Subcutaneous abdominal adipose tissue (tissue), 5 donors: ENCODE measurements at regions not wholly inside any gene's neighbourhood (a gene's known extent, or its start where the extent isn't known, plus 50 kb on each side); places are given as distances from the start of the nearest gene placed in this dataset.

Experiments used
- H3K27ac ChIP-seq: one replicate; pipeline ENCODE4 v1.7.0; 2013; ENCODE audit warnings: low read depth, mild to moderate bottlenecking, inconsistent platforms, low read length, moderate library complexity
- H3K27me3 ChIP-seq, 5 donors: one replicate each; pipeline ENCODE4 v1.7.0; 2013; ENCODE audit warnings: low read length in 5 of 5, inconsistent platforms in 1 of 5; ENCODE audit not compliant: control insufficient read depth in 5 of 5, insufficient read depth in 4 of 5
- H3K36me3 ChIP-seq, 5 donors: one replicate each; pipeline ENCODE4 v1.7.0; 2013; ENCODE audit warnings: low read length in 5 of 5; ENCODE audit not compliant: control insufficient read depth in 5 of 5, insufficient read depth in 5 of 5
- H3K4me1 ChIP-seq, 5 donors: one replicate each; pipeline ENCODE4 v1.7.0; 2013; ENCODE audit warnings: low read length in 5 of 5, mild to moderate bottlenecking in 3 of 5, moderate library complexity in 1 of 5; ENCODE audit not compliant: control insufficient read depth in 5 of 5, insufficient read depth in 5 of 5
- H3K4me3 ChIP-seq, 5 donors: one replicate each; pipeline ENCODE4 v1.7.0; 2013; ENCODE audit warnings: low read length in 5 of 5, low read depth in 1 of 5
- H3K9ac ChIP-seq, 5 donors: one replicate each; pipeline ENCODE4 v1.7.0; 2013; ENCODE audit warnings: low read length in 5 of 5, mild to moderate bottlenecking in 4 of 5, moderate library complexity in 3 of 5
- H3K9me3 ChIP-seq, 5 donors: one replicate each; pipeline ENCODE4 v1.7.0; 2013; ENCODE audit warnings: low read length in 5 of 5; ENCODE audit not compliant: control insufficient read depth in 5 of 5
- donor health status: healthy.
- donor health status: healthy.
- donor health status: healthy.
- donor health status: healthy.
- donor health status: healthy.

GRCh38 chr20:20782755-20783154, 70.3 kb upstream of the RALGAPA2 start:
- Histone ChIP-seq H3K4me1 (peaks cover 3 to 50% (median 40%) of the 10 kb centered on the region in 5 donors), H3K27me3 (no peaks in the 10 kb centered on the region), H3K4me3 (no peak overlapping the region), H3K36me3 (no peaks in the 10 kb centered on the region), H3K9ac (no peak overlapping the region), H3K9me3 (peaks cover 0 to 2% (median 0%) of the 10 kb centered on the region in 5 donors), H3K27ac (no peak overlapping the region)

DNA sequence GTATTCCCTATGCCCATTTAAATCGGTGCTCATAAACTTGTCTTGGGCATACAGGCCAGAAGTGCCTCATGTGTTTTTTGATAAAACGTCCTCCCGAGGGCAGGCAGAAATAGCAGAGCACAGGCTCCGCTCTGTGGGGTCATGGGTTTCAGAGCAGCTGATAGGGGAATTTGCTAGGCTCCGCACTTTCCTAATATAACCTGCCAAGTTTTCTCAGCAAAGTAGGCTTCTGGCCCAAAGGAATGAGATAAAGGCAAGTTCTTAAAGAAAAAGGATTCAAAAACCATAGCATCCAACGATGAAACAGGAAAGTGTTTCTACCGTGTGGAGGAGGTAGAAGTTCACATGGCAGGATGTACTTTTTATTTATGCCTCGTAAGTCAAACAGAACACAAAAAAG, 69.8 kb upstream of the RALGAPA2 start:
- peak overlapping the region; percentile 18 for H3K27ac ChIP-seq
- H3K9me3 ChIP-seq = peaks cover 0 to 2% (median 0%) of the 10 kb centered on the region in 5 donors
- H3K9ac ChIP-seq = peak overlapping the region in 1 of 5 donors; percentile 30
- no peak overlapping the region for H3K4me3 ChIP-seq
- no peaks in the 10 kb centered on the region for H3K27me3 ChIP-seq
- no peaks in the 10 kb centered on the region for H3K36me3 ChIP-seq
- peaks cover 3 to 50% (median 40%) of the 10 kb centered on the region in 5 donors for H3K4me1 ChIP-seq

DNA sequence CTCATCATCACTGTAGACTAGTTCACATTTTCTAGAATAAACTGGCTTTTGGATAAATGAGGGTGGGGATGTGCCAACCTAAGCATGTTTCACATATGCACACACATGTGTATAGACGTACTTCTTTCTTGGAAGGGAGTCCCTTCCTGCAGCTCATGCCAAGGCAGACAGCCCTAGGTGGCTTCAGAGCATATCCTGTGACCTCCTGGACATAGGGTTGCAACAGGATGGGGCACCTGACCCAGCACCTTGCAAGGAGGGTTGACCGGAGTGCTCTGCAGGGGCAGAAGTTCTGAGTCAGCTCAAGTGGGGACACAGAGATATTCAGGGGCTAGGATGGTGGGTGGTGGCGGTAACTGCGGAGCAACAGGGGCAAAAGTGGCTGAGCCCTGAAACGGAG, 68.6 kb upstream of the RALGAPA2 start:
- Histone ChIP-seq H3K4me3 (no peak overlapping the region), H3K27me3 (no peaks in the 10 kb centered on the region), H3K36me3 (no peaks in the 10 kb centered on the region), H3K4me1 (peaks cover 3 to 50% (median 40%) of the 10 kb centered on the region in 5 donors), H3K27ac (peak overlapping the region; percentile 18), H3K9ac (no peak overlapping the region), H3K9me3 (peaks cover 0 to 2% (median 0%) of the 10 kb centered on the region in 5 donors)

- Histone ChIP-seq H3K9me3 (no peaks in the 10 kb centered on the region), H3K27ac (peak overlapping the region; percentile 37), H3K36me3 (no peaks in the 10 kb centered on the region), H3K4me3 (peak overlapping the region in 2 of 5 donors; percentile 45 to 52), H3K9ac (peak overlapping the region in 1 of 5 donors; percentile 35), H3K4me1 (peaks cover 3 to 50% (median 40%) of the 10 kb centered on the region in 5 donors), H3K27me3 (no peaks in the 10 kb centered on the region)
Measured at GRCh38 chr20:20780127-20780824, 67.8 kb upstream of the RALGAPA2 start.

DNA sequence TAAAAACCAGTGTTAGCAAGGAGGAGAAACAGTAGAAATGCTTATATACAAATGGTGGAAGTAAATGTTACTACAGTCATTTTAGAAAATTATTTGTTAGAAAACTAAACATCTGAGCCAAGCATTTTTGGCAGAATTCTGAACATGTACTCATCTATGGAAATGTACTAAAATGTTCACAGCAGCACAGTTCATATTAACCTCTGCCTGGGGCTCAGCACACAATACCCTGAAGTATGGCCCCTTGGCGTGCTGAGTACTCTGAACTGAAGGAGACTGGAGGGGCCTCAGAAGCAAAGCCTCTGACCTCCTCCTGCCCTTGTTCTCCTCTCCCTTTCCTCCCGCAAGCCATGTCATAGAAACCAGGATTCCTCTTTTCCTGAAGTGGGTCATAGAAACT, 66.2 kb upstream of the RALGAPA2 start:
- Histone ChIP-seq H3K27ac (no peak overlapping the region), H3K9ac (no peak overlapping the region), H3K4me3 (no peak overlapping the region), H3K4me1 (peaks cover 3 to 50% (median 40%) of the 10 kb centered on the region in 5 donors), H3K36me3 (no peaks in the 10 kb centered on the region), H3K9me3 (no peaks in the 10 kb centered on the region), H3K27me3 (no peaks in the 10 kb centered on the region)

DNA sequence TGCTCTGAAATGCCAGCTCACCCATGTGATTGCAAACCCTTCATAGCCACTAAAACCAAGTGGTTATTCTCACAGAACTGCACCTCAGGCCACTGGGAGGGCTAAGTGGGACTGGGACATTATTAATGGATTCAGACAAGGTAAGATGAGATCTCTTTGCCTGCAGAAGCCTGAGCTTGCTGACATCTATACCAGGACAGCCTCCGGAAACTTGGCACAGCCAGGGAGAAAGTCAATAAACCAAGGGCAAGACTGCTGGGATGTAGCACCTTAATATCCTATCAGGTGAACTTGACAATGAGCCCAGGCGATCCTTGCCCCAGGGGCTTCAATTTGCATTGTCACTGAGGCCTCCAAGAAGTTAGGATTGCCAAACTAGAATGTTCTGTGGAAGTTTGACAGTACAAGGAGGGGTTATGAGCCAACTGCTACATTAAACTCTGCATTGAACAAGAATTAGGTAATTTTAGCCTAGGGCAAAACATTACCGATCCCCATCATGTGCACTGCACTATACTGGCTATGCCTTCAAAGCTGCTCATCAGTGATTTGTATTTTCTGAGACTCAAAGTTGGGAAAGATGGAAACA, 60.1 kb upstream of the RALGAPA2 start:
- peaks cover 0 to 9% (median 0%) of the 10 kb centered on the region in 5 donors for H3K9me3 ChIP-seq
- no peak overlapping the region for H3K4me3 ChIP-seq
- no peaks in the 10 kb centered on the region for H3K36me3 ChIP-seq
- H3K9ac ChIP-seq = no peak overlapping the region
- no peaks in the 10 kb centered on the region for H3K4me1 ChIP-seq
- H3K27ac ChIP-seq = no peak overlapping the region
- no peaks in the 10 kb centered on the region for H3K27me3 ChIP-seq

DNA sequence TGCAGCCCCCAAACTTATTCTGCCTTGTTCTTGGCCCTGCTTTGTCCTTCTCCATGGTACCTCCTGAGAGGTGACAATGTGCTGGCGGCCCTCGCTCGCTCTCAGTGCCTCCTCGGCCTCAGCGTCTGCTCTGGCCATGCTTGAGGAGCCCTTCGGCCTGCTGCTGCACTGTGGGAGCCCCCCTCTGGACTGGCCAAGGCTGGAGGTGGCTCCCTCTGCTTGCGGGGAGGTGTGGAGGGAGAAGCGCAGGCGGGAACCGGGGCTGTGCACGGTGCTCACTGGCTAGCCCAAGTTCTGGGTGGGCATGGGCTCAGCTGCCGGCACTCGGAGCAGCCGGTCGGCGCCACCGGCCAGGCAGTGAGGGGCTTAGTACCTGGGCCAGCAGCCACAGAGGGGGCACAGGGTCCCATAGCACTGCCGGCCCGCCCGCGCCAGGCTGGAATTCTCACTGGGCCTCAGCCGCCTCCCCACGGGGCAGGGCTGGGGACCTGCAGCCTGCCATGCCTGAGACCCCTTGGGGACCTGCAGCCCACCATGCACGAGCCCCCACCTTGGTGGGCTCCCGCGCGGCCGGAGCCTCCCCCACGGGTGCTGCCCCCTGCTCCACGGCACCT, 55.9 kb upstream of the RALGAPA2 start:
- H3K27me3 ChIP-seq = no peaks in the 10 kb centered on the region
- H3K9me3 ChIP-seq = peaks cover 0 to 9% (median 0%) of the 10 kb centered on the region in 5 donors
- no peak overlapping the region for H3K9ac ChIP-seq
- H3K4me3 ChIP-seq = no peak overlapping the region
- H3K36me3 ChIP-seq = no peaks in the 10 kb centered on the region
- H3K4me1 ChIP-seq = peaks cover 0 to 17% (median 13%) of the 10 kb centered on the region in 5 donors
- H3K27ac ChIP-seq = no peak overlapping the region

GRCh38 chr20:20765696-20766365, 53.4 kb upstream of the RALGAPA2 start:
- H3K9ac ChIP-seq = no peak overlapping the region
- H3K36me3 ChIP-seq = no peaks in the 10 kb centered on the region
- H3K9me3 ChIP-seq = no peaks in the 10 kb centered on the region
- H3K27ac ChIP-seq = no peak overlapping the region
- no peak overlapping the region for H3K4me3 ChIP-seq
- H3K27me3 ChIP-seq = no peaks in the 10 kb centered on the region
- H3K4me1 ChIP-seq = peaks cover 0 to 35% (median 32%) of the 10 kb centered on the region in 5 donors

- Histone ChIP-seq H3K27me3 (no peaks in the 10 kb centered on the region), H3K9me3 (no peaks in the 10 kb centered on the region), H3K4me3 (no peak overlapping the region), H3K9ac (no peak overlapping the region), H3K27ac (no peak overlapping the region), H3K36me3 (no peaks in the 10 kb centered on the region), H3K4me1 (peaks cover 0 to 46% (median 40%) of the 10 kb centered on the region in 5 donors)
Measured at GRCh38 chr20:20763650-20764049, 51.2 kb upstream of the RALGAPA2 start.
